ENCODE measurements at regions not wholly inside any gene's neighbourhood (a gene's known extent, or its start where the extent isn't known, plus 50 kb on each side); places are given as distances from the start of the nearest gene placed in this dataset.

DNA sequence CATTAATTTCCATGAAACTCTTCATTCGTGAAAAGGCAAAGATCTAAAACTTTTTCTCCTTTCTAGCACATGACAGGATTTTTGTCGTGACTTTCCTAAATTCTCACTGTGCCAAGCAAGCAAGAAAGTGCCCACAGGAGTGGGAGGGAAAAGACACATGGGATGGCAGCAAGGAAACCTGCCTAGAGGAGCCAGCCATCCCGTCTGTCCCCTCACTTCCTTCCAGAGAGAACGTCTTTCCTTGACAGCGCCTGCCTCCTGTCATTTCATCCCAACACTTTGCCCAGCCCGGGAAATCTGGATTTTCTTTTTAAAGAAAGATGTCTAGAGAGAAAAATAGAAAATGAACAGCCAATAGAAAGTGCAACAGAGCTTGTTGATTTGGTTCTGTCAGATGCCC is 200.6 kb upstream of the PTBP2 start:
- peak in 1 of 2 experiments; percentile 3 for DNase-seq
- TF ChIP-seq, protein P1, sequence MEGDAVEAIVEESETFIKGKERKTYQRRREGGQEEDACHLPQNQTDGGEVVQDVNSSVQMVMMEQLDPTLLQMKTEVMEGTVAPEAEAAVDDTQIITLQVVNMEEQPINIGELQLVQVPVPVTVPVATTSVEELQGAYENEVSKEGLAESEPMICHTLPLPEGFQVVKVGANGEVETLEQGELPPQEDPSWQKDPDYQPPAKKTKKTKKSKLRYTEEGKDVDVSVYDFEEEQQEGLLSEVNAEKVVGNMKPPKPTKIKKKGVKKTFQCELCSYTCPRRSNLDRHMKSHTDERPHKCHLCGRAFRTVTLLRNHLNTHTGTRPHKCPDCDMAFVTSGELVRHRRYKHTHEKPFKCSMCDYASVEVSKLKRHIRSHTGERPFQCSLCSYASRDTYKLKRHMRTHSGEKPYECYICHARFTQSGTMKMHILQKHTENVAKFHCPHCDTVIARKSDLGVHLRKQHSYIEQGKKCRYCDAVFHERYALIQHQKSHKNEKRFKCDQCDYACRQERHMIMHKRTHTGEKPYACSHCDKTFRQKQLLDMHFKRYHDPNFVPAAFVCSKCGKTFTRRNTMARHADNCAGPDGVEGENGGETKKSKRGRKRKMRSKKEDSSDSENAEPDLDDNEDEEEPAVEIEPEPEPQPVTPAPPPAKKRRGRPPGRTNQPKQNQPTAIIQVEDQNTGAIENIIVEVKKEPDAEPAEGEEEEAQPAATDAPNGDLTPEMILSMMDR (conservative IDR thresholded peaks at IDR 0.05): no peak
- no peak for TF ChIP-seq EZH2 (IDR thresholded peaks at IDR 0.05; ENCODE audit: low read depth)
- Histone ChIP-seq H3K27ac (no peak overlapping the region), H3K27me3 (ENCODE audit: insufficient read depth, low read depth) (no peaks in the 10 kb centered on the region), H3K9me3 (ENCODE audit: insufficient read depth, low read depth) (no peaks in the 10 kb centered on the region; the same call in 1 of the 2 replicates), H2AFZ (0 out of 2 replicates have a peak overlapping the region, but pooled peaks have one; percentile 7), H3K9me2 (ENCODE audit: insufficient read depth) (no peaks in the 10 kb centered on the region), H3K36me3 (ENCODE audit: low read depth) (no peaks in the 10 kb centered on the region), H3K4me2 (no peak overlapping the region), H3K4me1 (replicated peaks; ENCODE audit: insufficient read depth) (no peaks in the 10 kb centered on the region), H3K4me3 (no peak overlapping the region), H4K20me1 (ENCODE audit: insufficient read depth) (no peaks in the 10 kb centered on the region), H3K79me2 (ENCODE audit: low read depth) (no peaks in the 10 kb centered on the region), H3F3A (ENCODE audit: insufficient read depth, low read depth) (no peaks in the 10 kb centered on the region)
- CTCF ChIA-PET: no interaction called here
- POLR2A ChIA-PET (ENCODE audit: unreplicated experiment): no interaction called here
- BruUV-seq (replicated peaks): no TSS peak
- intact Hi-C loops (cut with micrococcal nuclease; ENCODE audit: unreplicated experiment): no loop called here

DNA sequence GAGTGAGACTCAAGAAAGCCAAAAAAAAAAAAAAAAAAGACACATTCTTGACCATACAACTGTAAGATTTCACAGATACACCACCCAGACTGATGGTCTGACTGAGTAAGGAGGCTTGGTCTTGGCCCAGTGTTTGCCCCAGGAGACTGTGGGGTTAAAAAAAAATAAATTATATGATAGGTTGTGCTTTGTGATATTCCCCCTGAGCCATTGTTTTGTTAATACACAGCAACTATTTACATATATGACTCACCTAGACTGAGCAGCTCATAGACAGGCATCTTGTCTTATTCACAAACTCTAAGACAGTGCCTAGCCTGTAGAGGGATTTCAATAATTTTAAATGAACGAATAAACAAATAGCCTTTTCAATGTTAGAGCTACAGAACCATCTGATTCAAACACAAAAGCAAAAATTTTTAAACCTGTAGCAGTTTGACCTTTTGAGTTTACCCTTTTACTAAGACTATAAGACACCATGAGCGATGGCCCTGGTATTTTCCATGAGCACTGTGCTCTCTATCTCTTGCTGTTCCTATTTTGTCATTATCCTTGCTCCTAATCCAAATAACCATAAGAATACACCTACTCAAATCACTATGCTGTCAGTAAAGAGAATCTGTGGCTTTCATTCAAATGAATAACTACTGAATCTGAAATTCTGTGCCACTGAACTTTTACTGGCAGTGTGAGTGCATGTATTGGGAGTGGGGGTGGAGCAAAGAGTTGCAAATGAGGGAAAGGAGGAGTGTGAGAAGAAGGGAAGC is 199.4 kb upstream of the PTBP2 start:
- Histone ChIP-seq H3F3A (ENCODE audit: insufficient read depth, low read depth) (no peaks in the 10 kb centered on the region), H2AFZ (no peak overlapping the region), H3K27ac (no peak overlapping the region), H3K4me2 (no peak overlapping the region), H4K20me1 (ENCODE audit: insufficient read depth) (no peaks in the 10 kb centered on the region), H3K4me3 (no peak overlapping the region), H3K9me2 (ENCODE audit: insufficient read depth) (no peaks in the 10 kb centered on the region), H3K27me3 (ENCODE audit: insufficient read depth, low read depth) (no peaks in the 10 kb centered on the region), H3K79me2 (ENCODE audit: low read depth) (no peaks in the 10 kb centered on the region), H3K4me1 (replicated peaks; ENCODE audit: insufficient read depth) (no peaks in the 10 kb centered on the region), H3K36me3 (ENCODE audit: low read depth) (no peaks in the 10 kb centered on the region), H3K9me3 (ENCODE audit: insufficient read depth, low read depth) (no peaks in the 10 kb centered on the region; the same call in 1 of the 2 replicates)
- no TSS peak for BruUV-seq (replicated peaks)
- peak in 1 of 2 experiments; percentile 28 for DNase-seq
- ChIA-PET POLR2A (ENCODE audit: unreplicated experiment) (no interaction called here), CTCF (no interaction called here)
- TF ChIP-seq, protein P1 (conservative IDR thresholded peaks at IDR 0.05): no peak
- TF ChIP-seq EZH2 (IDR thresholded peaks at IDR 0.05; ENCODE audit: low read depth): no peak
- intact Hi-C loops (cut with micrococcal nuclease; ENCODE audit: unreplicated experiment): no loop called here

DNA sequence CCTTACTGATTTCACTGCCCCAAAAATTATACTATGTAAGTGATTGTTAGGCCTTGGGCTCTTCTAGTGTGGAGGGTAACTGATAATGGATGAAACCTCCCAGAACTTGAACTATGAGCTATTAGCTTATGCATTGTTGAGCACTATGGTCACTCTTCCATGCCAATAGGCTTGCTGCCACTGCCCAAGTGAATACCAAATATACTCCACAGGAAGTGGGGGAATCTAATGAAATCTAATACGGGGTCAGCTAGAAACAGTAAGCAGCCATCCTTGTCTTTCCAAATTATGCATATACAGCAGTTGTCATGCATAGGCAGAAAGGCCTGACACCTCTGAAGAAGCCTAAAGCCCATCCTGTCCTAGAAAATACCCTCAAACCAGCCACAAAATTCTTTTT is 198.7 kb upstream of the PTBP2 start:
- peak in 1 of 2 experiments; percentile 29 for DNase-seq
- CTCF ChIA-PET: no interaction called here
- POLR2A ChIA-PET (ENCODE audit: unreplicated experiment): no interaction called here

More for the DNA sequence above, 198.7 kb upstream of the PTBP2 start:
- H4K20me1 ChIP-seq (ENCODE audit: insufficient read depth): no peaks in the 10 kb centered on the region
- H3K27ac ChIP-seq: no peak overlapping the region
- no peaks in the 10 kb centered on the region for H3K36me3 ChIP-seq (ENCODE audit: low read depth)
- no peaks in the 10 kb centered on the region for H3K9me2 ChIP-seq (ENCODE audit: insufficient read depth)
- H3K4me3 ChIP-seq: no peak overlapping the region
- H3F3A ChIP-seq (ENCODE audit: insufficient read depth, low read depth): no peaks in the 10 kb centered on the region
- no TSS peak for BruUV-seq (replicated peaks)
- peaks cover under 1% of the 10 kb centered on the region; the same call in 1 of the 2 replicates for H3K9me3 ChIP-seq (ENCODE audit: insufficient read depth, low read depth)
- no peak overlapping the region for H2AFZ ChIP-seq
- intact Hi-C loops (cut with micrococcal nuclease; ENCODE audit: unreplicated experiment): no loop called here
- H3K27me3 ChIP-seq (ENCODE audit: insufficient read depth, low read depth): no peaks in the 10 kb centered on the region
- H3K4me1 ChIP-seq (replicated peaks; ENCODE audit: insufficient read depth): no peaks in the 10 kb centered on the region
- TF ChIP-seq, protein P1 (conservative IDR thresholded peaks at IDR 0.05): no peak
- TF ChIP-seq EZH2 (IDR thresholded peaks at IDR 0.05; ENCODE audit: low read depth): no peak
- H3K79me2 ChIP-seq (ENCODE audit: low read depth): no peaks in the 10 kb centered on the region
- no peak overlapping the region for H3K4me2 ChIP-seq

Measured in PC-9 (cell line).